ENCODE measurements at regions not wholly inside any gene's neighbourhood (a gene's known extent, or its start where the extent isn't known, plus 50 kb on each side); places are given as distances from the start of the nearest gene placed in this dataset.

DNA sequence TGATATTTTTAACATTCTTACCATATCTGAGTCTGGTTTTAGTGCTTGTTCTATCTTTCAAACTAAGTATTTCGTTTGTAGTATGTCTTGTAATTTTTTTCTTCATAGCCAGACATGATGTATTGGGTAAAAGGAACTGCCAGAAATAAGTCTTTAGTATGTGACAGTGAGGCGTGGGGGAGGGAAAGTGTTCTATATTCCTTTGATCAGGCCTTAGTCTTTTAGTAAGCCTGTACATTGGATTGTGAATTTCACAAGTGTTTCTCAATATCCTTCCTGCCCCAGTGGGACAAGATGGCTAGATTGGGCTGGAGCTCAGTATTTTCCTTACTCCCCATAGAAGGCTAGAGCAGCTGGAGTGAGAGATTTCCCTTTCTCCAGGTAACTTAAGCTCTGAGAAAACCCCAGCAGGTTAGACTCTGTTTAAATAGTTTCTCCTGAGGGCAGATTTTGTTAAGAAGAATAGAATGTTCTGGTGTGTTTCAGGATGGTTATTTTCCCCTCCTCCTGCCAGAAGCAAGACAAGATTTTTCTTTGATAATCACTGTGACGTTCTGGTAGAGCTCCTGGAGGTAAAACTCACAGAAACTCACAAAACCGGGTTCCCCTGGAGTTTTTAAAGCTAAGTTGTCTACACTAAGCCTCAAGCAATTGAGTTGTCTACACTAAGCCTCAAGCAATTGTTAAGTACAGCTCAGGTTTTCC is 140.7 kb upstream of the ARPP21 start:
- TF ChIP-seq, protein P1, sequence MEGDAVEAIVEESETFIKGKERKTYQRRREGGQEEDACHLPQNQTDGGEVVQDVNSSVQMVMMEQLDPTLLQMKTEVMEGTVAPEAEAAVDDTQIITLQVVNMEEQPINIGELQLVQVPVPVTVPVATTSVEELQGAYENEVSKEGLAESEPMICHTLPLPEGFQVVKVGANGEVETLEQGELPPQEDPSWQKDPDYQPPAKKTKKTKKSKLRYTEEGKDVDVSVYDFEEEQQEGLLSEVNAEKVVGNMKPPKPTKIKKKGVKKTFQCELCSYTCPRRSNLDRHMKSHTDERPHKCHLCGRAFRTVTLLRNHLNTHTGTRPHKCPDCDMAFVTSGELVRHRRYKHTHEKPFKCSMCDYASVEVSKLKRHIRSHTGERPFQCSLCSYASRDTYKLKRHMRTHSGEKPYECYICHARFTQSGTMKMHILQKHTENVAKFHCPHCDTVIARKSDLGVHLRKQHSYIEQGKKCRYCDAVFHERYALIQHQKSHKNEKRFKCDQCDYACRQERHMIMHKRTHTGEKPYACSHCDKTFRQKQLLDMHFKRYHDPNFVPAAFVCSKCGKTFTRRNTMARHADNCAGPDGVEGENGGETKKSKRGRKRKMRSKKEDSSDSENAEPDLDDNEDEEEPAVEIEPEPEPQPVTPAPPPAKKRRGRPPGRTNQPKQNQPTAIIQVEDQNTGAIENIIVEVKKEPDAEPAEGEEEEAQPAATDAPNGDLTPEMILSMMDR (IDR thresholded peaks at IDR 0.05): no peak
- no peak for TF ChIP-seq EZH2 (IDR thresholded peaks at IDR 0.05; ENCODE audit: borderline replicate concordance, insufficient read depth, low read depth, low read length, poor library complexity, severe bottlenecking)
